ENCODE measurements at regions not wholly inside any gene's neighbourhood (a gene's known extent, or its start where the extent isn't known, plus 50 kb on each side); places are given as distances from the start of the nearest gene placed in this dataset.

DNA sequence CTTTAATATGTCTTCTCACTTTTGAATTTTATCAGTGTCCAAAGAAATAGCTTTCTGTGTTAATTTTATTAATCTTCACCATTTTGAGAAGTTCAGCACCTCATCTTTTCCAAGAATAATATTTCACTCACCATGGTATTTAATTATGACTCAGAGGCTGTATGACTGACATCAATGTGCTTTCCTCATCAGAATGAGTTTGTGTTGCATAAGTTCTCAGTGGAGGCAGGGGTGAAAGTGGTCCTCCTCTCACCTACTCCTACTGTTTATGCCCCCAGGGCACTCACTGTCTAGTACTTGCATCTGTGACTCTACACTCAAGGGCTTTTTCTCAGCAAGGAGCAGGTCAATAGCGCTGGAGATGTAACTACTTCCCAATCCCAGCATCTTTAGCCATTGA lies 905.3 kb upstream of the INTU start:
- Histone ChIP-seq H3K27me3 (no peaks in the 10 kb centered on the region), H3K4me1 (no peaks in the 10 kb centered on the region), H3K9me3 (no peaks in the 10 kb centered on the region), H3K36me3 (no peaks in the 10 kb centered on the region), H3K27ac (no peak overlapping the region), H3K4me3 (no peak overlapping the region)
- no peak for ATAC-seq (ENCODE audit: low FRiP score in 2 of 2)
- no peak for TF ChIP-seq EP300 (IDR thresholded peaks at IDR 0.05)
- TF ChIP-seq, protein P1, sequence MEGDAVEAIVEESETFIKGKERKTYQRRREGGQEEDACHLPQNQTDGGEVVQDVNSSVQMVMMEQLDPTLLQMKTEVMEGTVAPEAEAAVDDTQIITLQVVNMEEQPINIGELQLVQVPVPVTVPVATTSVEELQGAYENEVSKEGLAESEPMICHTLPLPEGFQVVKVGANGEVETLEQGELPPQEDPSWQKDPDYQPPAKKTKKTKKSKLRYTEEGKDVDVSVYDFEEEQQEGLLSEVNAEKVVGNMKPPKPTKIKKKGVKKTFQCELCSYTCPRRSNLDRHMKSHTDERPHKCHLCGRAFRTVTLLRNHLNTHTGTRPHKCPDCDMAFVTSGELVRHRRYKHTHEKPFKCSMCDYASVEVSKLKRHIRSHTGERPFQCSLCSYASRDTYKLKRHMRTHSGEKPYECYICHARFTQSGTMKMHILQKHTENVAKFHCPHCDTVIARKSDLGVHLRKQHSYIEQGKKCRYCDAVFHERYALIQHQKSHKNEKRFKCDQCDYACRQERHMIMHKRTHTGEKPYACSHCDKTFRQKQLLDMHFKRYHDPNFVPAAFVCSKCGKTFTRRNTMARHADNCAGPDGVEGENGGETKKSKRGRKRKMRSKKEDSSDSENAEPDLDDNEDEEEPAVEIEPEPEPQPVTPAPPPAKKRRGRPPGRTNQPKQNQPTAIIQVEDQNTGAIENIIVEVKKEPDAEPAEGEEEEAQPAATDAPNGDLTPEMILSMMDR (IDR thresholded peaks at IDR 0.05): no peak
- no peak for TF ChIP-seq POLR2AphosphoS5 (IDR thresholded peaks at IDR 0.05)
- no peak for DNase-seq
- 77 to 85% methylated on average over 1 of the region's 1 CpG for WGBS, 2 donors

GRCh38 chr4:126731062-126731461 lies 901.7 kb upstream of the INTU start:
- no peaks in the 10 kb centered on the region for H3K27me3 ChIP-seq
- ATAC-seq (ENCODE audit: low FRiP score in 2 of 2) (no peak), DNase-seq (no peak)
- no peak for TF ChIP-seq POLR2A (IDR thresholded peaks at IDR 0.05)
- TF ChIP-seq, protein P1 (IDR thresholded peaks at IDR 0.05): no peak
- TF ChIP-seq POLR2AphosphoS5 (IDR thresholded peaks at IDR 0.05): no peak
- no peak overlapping the region for H3K4me3 ChIP-seq
- no peaks in the 10 kb centered on the region for H3K4me1 ChIP-seq
- H3K9me3 ChIP-seq: no peaks in the 10 kb centered on the region
- H3K36me3 ChIP-seq: no peaks in the 10 kb centered on the region
- H3K27ac ChIP-seq: no peak overlapping the region
- WGBS, 2 donors: 93 to 97% methylated on average over 2 of the region's 2 CpGs

DNA sequence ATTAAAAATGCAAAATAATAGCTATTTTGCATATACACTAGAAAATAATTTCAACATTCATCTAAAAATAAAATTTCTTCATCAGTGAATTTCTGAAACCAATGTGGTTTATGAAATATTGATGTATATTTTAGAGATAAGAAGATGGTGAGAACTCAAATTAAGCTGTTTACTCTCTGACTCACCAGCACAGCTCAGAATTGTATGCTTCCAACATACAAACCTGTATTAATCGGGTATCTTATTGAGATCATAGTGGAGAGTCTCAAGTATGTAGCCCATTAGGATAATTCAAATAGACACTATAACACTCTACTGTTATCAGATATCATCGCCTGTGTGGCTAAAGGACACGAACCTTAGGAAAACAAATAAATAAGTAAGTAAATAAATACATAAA lies 899.5 kb upstream of the INTU start:
- Histone ChIP-seq H3K27me3 (no peaks in the 10 kb centered on the region), H3K36me3 (no peaks in the 10 kb centered on the region), H3K9me3 (no peaks in the 10 kb centered on the region), H3K27ac (no peak overlapping the region), H3K4me1 (no peaks in the 10 kb centered on the region), H3K4me3 (no peak overlapping the region)
- ATAC-seq (ENCODE audit: low FRiP score in 2 of 2) (no peak), DNase-seq (no peak)
- TF ChIP-seq POLR2A (IDR thresholded peaks at IDR 0.05): no peak
- TF ChIP-seq EP300 (IDR thresholded peaks at IDR 0.05): no peak
- TF ChIP-seq, protein P1 (IDR thresholded peaks at IDR 0.05): no peak
- 42 to 47% methylated on average over 3 of the region's 3 CpGs for WGBS, 2 donors

- DNase-seq (no peak), ATAC-seq (ENCODE audit: low FRiP score in 2 of 2) (no peak)
- H3K27me3 ChIP-seq: no peaks in the 10 kb centered on the region
- no peak for TF ChIP-seq POLR2AphosphoS5 (IDR thresholded peaks at IDR 0.05)
- TF ChIP-seq, protein P1 (IDR thresholded peaks at IDR 0.05): no peak
- TF ChIP-seq EP300 (IDR thresholded peaks at IDR 0.05): no peak
- TF ChIP-seq POLR2A (IDR thresholded peaks at IDR 0.05): no peak
- H3K9me3 ChIP-seq: no peaks in the 10 kb centered on the region
- no peaks in the 10 kb centered on the region for H3K36me3 ChIP-seq
- 32 to 36% methylated on average over 2 of the region's 2 CpGs for WGBS, 2 donors
- H3K4me1 ChIP-seq: no peaks in the 10 kb centered on the region
- no peak overlapping the region for H3K27ac ChIP-seq
- no peak overlapping the region for H3K4me3 ChIP-seq
Measured at GRCh38 chr4:126734465-126734864, 898.3 kb upstream of the INTU start.

- no peak overlapping the region for H3K4me3 ChIP-seq
- no peak for TF ChIP-seq POLR2A (IDR thresholded peaks at IDR 0.05)
- TF ChIP-seq EP300 (IDR thresholded peaks at IDR 0.05): no peak
- no peak for TF ChIP-seq POLR2AphosphoS5 (IDR thresholded peaks at IDR 0.05)
- TF ChIP-seq, protein P1 (IDR thresholded peaks at IDR 0.05): no peak
- DNase-seq (no peak), ATAC-seq (ENCODE audit: low FRiP score in 2 of 2) (no peak)
- no peaks in the 10 kb centered on the region for H3K9me3 ChIP-seq
- no peaks in the 10 kb centered on the region for H3K4me1 ChIP-seq
- H3K27me3 ChIP-seq: no peaks in the 10 kb centered on the region
- H3K36me3 ChIP-seq: no peaks in the 10 kb centered on the region
- H3K27ac ChIP-seq: no peak overlapping the region
- WGBS, 2 donors: 91% methylated on average over 3 of the region's 3 CpGs
Measured at GRCh38 chr4:126735294-126736132, 897.2 kb upstream of the INTU start.
